Left colon (tissue), 2 donors: ENCODE measurements at regions not wholly inside any gene's neighbourhood (a gene's known extent, or its start where the extent isn't known, plus 50 kb on each side); places are given as distances from the start of the nearest gene placed in this dataset.
"Not testable (repeated sequence)": the region's sequence is repeated elsewhere in the genome, so short reads cannot be mapped to it uniquely, and the experiment has no call there.

ENCODE experiments used
- ATAC-seq: fragments of 200-7000 bp; cut with Tn5 transposase; one replicate; pipeline ENCODE4 v1.9.1; 2020; ENCODE audit warnings: mild to moderate bottlenecking, moderate library complexity
- DNase-seq, 2 donors: peaks; one replicate each; pipeline ENCODE4 v3.0.0-alpha.2; 2020
- intact Hi-C, 2 donors: fragments of 100-400 bp; cut with DNase I in 1 of 2; cut with micrococcal nuclease in 1 of 2; formaldehyde crosslinking; loops; one replicate each; pipeline versions ENCODE4 v1.11.2 to v1.14.0; 2022; cut with DNase I, micrococcal nuclease
- donor health status: DM: no; HTN: no; CAD: no.
- donor health status: DM: yes; HTN: yes; CAD: no.

DNA sequence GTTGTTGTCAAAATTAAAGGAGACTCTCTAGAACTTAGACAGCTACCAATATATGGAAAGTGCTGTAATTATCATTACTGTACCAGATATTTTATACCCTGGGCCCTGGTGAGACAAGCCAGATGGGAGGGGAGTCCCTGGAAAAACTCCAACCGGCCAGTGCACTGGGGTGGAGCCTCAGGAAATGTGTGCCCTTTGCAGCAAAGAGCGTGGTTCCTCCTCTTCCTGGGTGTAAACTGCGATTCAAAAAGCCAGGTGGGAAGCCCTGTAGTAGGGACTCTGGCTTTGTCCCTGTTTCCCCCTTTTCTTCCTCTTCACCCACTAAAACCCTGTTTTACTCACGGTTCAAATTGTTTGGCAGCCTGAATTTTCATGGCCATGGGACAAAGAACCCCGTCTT is 812.3 kb downstream of the PLA2G4A start:
- intact Hi-C loops: no loop called here
- DNase-seq (no peak), ATAC-seq (no peak)

DNA sequence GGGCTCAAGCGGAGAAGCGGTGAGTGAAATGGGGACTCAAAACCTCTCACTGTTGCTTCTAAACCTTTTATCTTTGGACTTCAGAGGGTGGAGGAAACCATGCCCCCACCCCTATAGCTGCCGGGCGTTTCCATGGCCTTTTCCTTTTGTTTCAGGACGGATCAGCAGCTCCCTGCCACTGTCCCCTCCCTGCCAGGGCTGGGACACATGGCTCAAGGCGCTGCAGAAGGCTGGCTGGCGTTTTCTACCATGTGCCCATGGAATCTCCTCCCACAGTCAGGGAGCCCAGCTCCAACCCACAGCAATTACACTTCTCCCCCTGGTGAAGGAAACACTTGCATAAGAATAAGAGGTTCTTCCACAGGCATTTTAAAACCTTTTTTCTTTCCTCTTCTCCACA is 812.7 kb downstream of the PLA2G4A start:
- ATAC-seq (no peak), DNase-seq (no peak)
- intact Hi-C loops: no loop called here

- intact Hi-C loops: no loop called here
- ATAC-seq (no peak), DNase-seq (no peak)
Observed at GRCh38 chr1:187641907-187642306, 813.2 kb downstream of the PLA2G4A start.

GRCh38 chr1:187645651-187646050 is 816.9 kb downstream of the PLA2G4A start:
- DNase-seq (no peak), ATAC-seq (no peak)
- intact Hi-C loops: no loop called here

DNA sequence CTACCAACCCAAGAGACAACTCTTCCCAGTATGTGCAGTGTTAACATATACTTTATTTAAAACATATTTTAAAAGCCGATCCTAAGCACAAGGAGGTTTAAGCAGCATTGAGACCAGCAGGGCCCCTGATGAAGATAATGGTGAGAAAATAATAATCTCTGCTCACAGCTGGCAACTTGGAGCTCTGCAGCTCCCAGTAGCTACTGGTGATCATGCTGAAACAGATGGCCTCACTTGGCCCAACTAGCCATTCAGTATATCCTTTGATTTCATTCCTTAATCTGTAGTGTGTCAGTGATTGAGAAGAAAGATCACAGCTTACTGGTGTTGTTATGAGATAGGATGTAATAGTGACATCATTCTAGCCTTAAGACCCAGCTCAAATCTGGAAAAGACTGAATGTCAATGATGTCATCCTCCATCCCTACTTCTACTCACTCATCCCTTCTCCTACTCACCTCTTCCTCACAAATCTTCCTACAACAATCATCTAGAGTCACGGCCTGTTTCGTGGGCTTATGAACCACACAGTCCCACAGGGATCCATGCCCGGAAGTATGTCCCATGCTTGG is 817.9 kb downstream of the PLA2G4A start:
- ATAC-seq (no peak), DNase-seq (no peak)
- intact Hi-C loops: no loop called here

DNA sequence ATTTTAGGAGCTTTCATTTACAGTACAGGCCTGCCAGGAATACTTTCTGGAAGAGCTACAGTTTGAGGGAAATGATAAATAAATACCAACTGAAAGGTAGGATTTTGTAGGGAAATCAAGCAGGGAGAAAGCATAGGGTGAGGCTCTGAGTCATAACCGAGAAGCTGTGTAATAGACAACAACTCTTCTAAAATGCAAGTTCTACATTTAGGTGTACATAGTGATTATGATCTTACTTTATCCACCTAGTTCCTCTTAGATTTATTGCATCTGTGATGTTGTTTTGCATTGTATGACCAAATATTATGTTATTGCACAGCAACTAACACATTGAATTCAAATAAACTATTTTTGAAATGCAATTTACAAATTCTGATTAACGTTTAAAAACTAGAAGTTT is 819.3 kb downstream of the PLA2G4A start:
- intact Hi-C loops: no loop called here
- no peak for ATAC-seq

GRCh38 chr1:187654635-187655034 is 825.9 kb downstream of the PLA2G4A start:
- no peak for ATAC-seq
- intact Hi-C loops: no loop called here

More for the DNA sequence above, 819.3 kb downstream of the PLA2G4A start:
- DNase-seq: no peak

DNA sequence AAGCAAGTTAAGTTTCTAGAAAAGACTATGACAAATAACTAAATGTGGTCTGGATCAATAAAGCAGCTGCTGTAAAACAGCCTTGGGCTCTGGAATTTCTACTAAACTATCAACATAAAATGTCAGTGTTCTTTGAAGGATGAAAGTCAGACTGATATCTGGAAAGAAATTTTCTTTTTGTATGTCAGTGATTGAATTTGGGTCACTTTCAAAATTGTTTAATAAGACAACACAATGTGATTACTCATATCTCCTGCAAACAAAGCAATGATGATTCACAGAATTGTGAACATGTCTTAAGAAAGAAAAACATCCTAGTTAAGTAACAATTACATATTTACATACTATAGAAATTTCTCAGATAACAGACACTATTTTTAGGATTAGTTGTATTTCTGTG is 826.4 kb downstream of the PLA2G4A start:
- ATAC-seq: no peak

More at GRCh38 chr1:187654635-187655034, 825.9 kb downstream of the PLA2G4A start:
- no peak for DNase-seq

DNA sequence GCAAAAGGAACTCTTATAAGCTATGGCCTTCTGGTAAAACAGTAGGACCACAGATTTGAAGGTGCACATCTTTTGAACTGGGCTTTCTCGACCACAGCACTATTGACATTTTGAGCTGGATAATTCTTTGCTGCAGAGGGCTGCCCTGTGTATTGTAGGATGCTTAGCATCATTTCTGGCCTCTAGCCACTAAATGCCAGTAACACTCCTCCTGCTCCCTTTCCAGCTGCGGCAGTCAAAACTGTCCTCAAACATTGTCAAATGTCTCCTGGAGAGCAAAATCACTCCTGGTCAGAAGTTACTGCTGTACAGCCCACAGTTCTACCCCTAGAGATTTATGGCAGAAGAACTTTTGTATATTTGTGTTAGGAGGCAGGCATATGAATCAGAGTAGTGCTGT is 836.7 kb downstream of the PLA2G4A start:
- intact Hi-C loops: no loop called here
- DNase-seq (no peak), ATAC-seq (no peak)

More for the DNA sequence above, 826.4 kb downstream of the PLA2G4A start:
- no peak for DNase-seq
- intact Hi-C loops: no loop called here

- DNase-seq: no peak
- intact Hi-C loops: no loop called here
- no peak for ATAC-seq
Observed at GRCh38 chr1:187680823-187681222, 852.1 kb downstream of the PLA2G4A start.

DNA sequence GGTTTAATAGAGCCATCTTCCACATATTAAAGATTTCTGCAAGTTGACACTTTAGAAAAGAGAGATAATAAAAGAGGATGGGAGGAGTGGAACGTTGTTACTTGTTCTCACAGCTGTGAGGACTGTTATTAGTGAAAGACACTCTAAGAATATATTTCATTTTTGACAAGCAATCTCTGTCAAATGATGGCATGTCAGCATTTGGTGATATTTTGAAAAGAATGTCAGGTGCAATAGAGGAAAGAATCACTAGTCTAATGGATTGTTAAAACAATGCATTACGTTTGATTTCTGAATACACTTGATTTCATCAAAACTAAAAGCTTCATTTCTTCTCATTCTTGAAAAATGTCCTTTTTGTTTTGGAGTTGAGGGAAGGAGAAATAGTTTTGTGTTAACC is 853.4 kb downstream of the PLA2G4A start:
- ATAC-seq (no peak), DNase-seq (no peak)
- intact Hi-C loops: no loop called here

- intact Hi-C loops: no loop called here
- DNase-seq: no peak
- ATAC-seq: no peak
Observed at GRCh38 chr1:187685333-187685732, 856.6 kb downstream of the PLA2G4A start.

- intact Hi-C loops: no loop called here
- DNase-seq (no peak), ATAC-seq (no peak)
Observed at GRCh38 chr1:187689129-187689528, 860.4 kb downstream of the PLA2G4A start.

- no peak for DNase-seq
- intact Hi-C loops: no loop called here
- no peak for ATAC-seq
Observed at GRCh38 chr1:187691439-187691838, 862.7 kb downstream of the PLA2G4A start.

GRCh38 chr1:187692799-187693198 is 864.0 kb downstream of the PLA2G4A start:
- no peak for ATAC-seq
- intact Hi-C loops: no loop called here
- no peak for DNase-seq

GRCh38 chr1:187696073-187696472 is 867.3 kb downstream of the PLA2G4A start:
- no peak for DNase-seq
- intact Hi-C loops: no loop called here
- ATAC-seq: no peak

- intact Hi-C loops: not testable (repeated sequence)
Observed at GRCh38 chr1:187703138-187704130, 874.7 kb downstream of the PLA2G4A start.

GRCh38 chr1:187714470-187714869 is 885.7 kb downstream of the PLA2G4A start:
- no peak for ATAC-seq
- intact Hi-C loops: no loop called here
- no peak for DNase-seq

More at GRCh38 chr1:187703138-187704130, 874.7 kb downstream of the PLA2G4A start:
- ATAC-seq, DNase-seq: not testable (repeated sequence)

GRCh38 chr1:187715483-187715882 is 886.7 kb downstream of the PLA2G4A start:
- DNase-seq (no peak), ATAC-seq (no peak)
- intact Hi-C loops: no loop called here

- ATAC-seq (no peak), DNase-seq (no peak)
- intact Hi-C loops: no loop called here
Observed at GRCh38 chr1:187716160-187716559, 887.4 kb downstream of the PLA2G4A start.
